SU-DHL-6 (cell line): ENCODE measurements at regions not wholly inside any gene's neighbourhood (a gene's known extent, or its start where the extent isn't known, plus 50 kb on each side); places are given as distances from the start of the nearest gene placed in this dataset.

Source experiments
- H2AFZ ChIP-seq: fragments of 200-600 bp; sonication (generic); 2 replicates; pipeline ENCODE4 v1.6.1; 2014; ENCODE audit warnings: low read depth, mild to moderate bottlenecking, moderate library complexity, mixed read lengths, antibody characterized with exemption, low read length; ENCODE audit not compliant: severe bottlenecking
- H3F3A ChIP-seq: fragments of 200-600 bp; shearing (Covaris generic); 2 replicates; pipeline ENCODE4 v1.6.0; 2016; ENCODE audit warnings: antibody characterized with exemption, mild to moderate bottlenecking; ENCODE audit not compliant: insufficient read depth
- H3K27ac ChIP-seq: fragments of 200-600 bp; sonication (generic); 2 replicates; pipeline ENCODE4 v1.5.1; 2016; ENCODE audit warnings: low read depth, mild to moderate bottlenecking, low read length, moderate library complexity, mixed read lengths
- H3K27me3 ChIP-seq: fragments of 200-600 bp; sonication (generic), shearing (Covaris generic); 2 replicates; pipeline ENCODE4 v1.6.0; 2014; ENCODE audit warnings: mild to moderate bottlenecking, low read length
- H3K36me3 ChIP-seq: fragments of 200-600 bp; sonication (generic); 2 replicates; pipeline ENCODE4 v1.6.1; 2014; ENCODE audit warnings: mild to moderate bottlenecking, low read length, mixed read lengths
- H3K4me2 ChIP-seq: fragments of 300-600, 200-600 bp; shearing (Covaris generic), sonication (generic); 2 replicates; pipeline ENCODE4 v1.6.0; 2014; ENCODE audit warnings: low read length, low read depth, mild to moderate bottlenecking; ENCODE audit not compliant: poor library complexity, severe bottlenecking
- H3K4me3 ChIP-seq: fragments of 200-600 bp; sonication (generic); 2 replicates; pipeline ENCODE4 v1.5.1; 2014; ENCODE audit warnings: antibody characterized with exemption, low read length, mild to moderate bottlenecking, mixed read lengths; ENCODE audit not compliant: insufficient read depth, poor library complexity, severe bottlenecking
- H3K79me2 ChIP-seq: fragments of 200-600 bp; sonication (generic); 2 replicates; pipeline ENCODE4 v1.6.1; 2014; ENCODE audit warnings: mild to moderate bottlenecking, low read length, moderate library complexity; ENCODE audit not compliant: insufficient read depth
- H3K9ac ChIP-seq: fragments of 200-600 bp; sonication (generic); 2 replicates; pipeline ENCODE4 v1.7.0; 2014; ENCODE audit warnings: mild to moderate bottlenecking, low read length
- H3K9me2 ChIP-seq: fragments of 200-600 bp; sonication (generic); replicated peaks from 2 replicates; pipeline ENCODE4 v1.6.1; 2014; ENCODE audit warnings: low read length; ENCODE audit not compliant: insufficient read depth
- H3K9me3 ChIP-seq: fragments of 200-600 bp; sonication (generic); 2 replicates; pipeline ENCODE4 v1.6.1; 2014; ENCODE audit warnings: low read length, mixed read lengths; ENCODE audit not compliant: insufficient read depth
- H4K20me1 ChIP-seq: fragments of 200-600 bp; sonication (generic); 2 replicates; pipeline ENCODE4 v1.6.1; 2014; ENCODE audit warnings: low read depth, mild to moderate bottlenecking, antibody characterized with exemption, low read length, moderate library complexity, mixed read lengths
- EZH2phosphoT487 ChIP-seq: fragments of 200-600 bp; sonication (generic), shearing (Covaris generic); conservative IDR thresholded peaks from 2 replicates; pipeline ENCODE4 v1.6.1; 2018; ENCODE audit warnings: mild to moderate bottlenecking, antibody characterized with exemption, low read length, moderate library complexity, mixed read lengths
- TF ChIP-seq, protein P1 (sequence below): fragments of 200-600 bp; sonication (generic); IDR thresholded peaks from one replicate; pipeline ENCODE4 v1.5.1; 2017; ENCODE audit warnings: antibody characterized with exemption, mild to moderate bottlenecking, low read length, moderate library complexity; ENCODE audit not compliant: insufficient read depth, poor library complexity, severe bottlenecking

DNA sequence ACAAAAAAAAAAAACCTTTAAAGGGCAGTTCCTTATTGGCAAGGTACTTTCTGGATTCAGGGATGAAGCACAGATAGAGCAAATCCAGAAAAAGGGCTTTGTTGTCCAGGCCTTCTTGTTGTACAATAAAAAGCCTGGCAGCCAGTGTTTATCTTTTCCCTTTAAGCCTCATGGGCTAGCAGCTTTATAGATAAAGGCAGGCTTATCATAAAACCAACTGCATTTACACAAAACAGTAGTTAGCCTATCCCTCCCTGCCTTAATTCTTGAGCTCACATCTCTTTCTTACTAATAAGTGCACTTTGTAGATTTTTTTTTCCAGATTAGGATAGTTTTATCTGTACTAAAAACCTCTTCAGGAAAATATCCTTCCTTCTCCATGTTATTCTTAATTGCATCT is 662.8 kb upstream of the CCDC54 start:
- Histone ChIP-seq H3K9ac (no peak overlapping the region), H3K4me2 (no peak overlapping the region), H3F3A (no peaks in the 10 kb centered on the region), H3K36me3 (no peaks in the 10 kb centered on the region), H3K79me2 (no peaks in the 10 kb centered on the region), H2AFZ (no peak overlapping the region), H3K27me3 (no peaks in the 10 kb centered on the region), H4K20me1 (no peaks in the 10 kb centered on the region), H3K4me3 (no peak overlapping the region), H3K27ac (no peak overlapping the region), H3K9me3 (no peaks in the 10 kb centered on the region), H3K9me2 (no peaks in the 10 kb centered on the region)
- TF ChIP-seq EZH2phosphoT487: no peak
- TF ChIP-seq, protein P1, sequence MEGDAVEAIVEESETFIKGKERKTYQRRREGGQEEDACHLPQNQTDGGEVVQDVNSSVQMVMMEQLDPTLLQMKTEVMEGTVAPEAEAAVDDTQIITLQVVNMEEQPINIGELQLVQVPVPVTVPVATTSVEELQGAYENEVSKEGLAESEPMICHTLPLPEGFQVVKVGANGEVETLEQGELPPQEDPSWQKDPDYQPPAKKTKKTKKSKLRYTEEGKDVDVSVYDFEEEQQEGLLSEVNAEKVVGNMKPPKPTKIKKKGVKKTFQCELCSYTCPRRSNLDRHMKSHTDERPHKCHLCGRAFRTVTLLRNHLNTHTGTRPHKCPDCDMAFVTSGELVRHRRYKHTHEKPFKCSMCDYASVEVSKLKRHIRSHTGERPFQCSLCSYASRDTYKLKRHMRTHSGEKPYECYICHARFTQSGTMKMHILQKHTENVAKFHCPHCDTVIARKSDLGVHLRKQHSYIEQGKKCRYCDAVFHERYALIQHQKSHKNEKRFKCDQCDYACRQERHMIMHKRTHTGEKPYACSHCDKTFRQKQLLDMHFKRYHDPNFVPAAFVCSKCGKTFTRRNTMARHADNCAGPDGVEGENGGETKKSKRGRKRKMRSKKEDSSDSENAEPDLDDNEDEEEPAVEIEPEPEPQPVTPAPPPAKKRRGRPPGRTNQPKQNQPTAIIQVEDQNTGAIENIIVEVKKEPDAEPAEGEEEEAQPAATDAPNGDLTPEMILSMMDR: no peak

DNA sequence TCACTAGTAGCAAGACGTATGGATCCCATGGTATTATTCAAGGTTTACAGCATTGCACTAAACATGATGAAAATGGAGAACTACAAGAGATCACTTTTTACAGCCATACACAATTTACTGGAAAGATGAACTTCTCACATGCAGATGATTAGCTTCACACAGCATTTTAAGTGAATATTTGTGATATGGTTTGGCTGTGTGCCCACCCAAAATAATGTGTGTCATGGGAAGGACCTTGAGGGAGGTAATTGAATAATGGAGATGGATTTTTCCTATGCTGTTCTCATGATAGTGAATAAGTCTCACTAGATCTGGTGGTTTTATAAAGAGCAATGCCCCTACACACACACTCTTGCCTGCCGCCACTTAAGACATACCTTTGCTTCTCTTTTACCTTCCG is 662.0 kb upstream of the CCDC54 start:
- Histone ChIP-seq H3K9ac (no peak overlapping the region), H4K20me1 (no peaks in the 10 kb centered on the region), H3K9me2 (no peaks in the 10 kb centered on the region), H3K4me3 (no peak overlapping the region), H3K79me2 (no peaks in the 10 kb centered on the region), H3K27ac (no peak overlapping the region), H3K4me2 (no peak overlapping the region), H3K27me3 (no peaks in the 10 kb centered on the region), H3K36me3 (no peaks in the 10 kb centered on the region), H2AFZ (no peak overlapping the region), H3K9me3 (no peaks in the 10 kb centered on the region), H3F3A (no peaks in the 10 kb centered on the region)
- TF ChIP-seq, protein P1: no peak
- no peak for TF ChIP-seq EZH2phosphoT487

DNA sequence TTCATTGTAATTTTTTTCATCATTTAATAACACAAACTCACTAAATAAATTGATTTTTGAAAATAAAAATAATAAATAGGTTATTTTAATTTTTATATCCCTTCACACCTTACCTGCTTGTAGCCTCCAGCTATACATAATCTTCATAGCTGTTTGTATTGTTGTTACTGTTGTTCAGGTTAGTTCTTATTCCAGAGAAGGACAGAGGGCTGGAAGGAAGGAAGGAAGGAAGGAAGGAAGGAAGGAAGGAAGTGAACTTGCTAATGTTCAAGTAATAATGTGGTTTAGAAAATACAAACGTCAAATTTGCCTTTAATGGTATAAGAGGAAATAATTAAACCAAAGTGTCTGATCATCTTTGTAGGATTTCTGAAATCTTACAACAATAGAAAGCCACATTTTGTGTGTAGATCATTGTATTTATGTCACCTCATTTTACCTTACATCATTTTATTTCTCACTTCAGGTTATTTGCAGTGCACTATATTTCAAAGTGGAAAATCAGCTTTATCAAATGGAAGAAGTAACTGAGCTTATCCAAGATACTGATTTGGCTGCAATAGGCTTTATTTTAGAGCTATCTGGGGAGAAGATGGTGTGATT is 660.0 kb upstream of the CCDC54 start:
- H3F3A ChIP-seq: no peaks in the 10 kb centered on the region
- no peaks in the 10 kb centered on the region for H3K79me2 ChIP-seq
- H3K9me2 ChIP-seq: no peaks in the 10 kb centered on the region
- H3K36me3 ChIP-seq: no peaks in the 10 kb centered on the region
- H3K27ac ChIP-seq: no peak overlapping the region
- no peaks in the 10 kb centered on the region for H4K20me1 ChIP-seq
- TF ChIP-seq EZH2phosphoT487: no peak
- TF ChIP-seq, protein P1: no peak
- H2AFZ ChIP-seq: no peak overlapping the region
- no peak overlapping the region for H3K9ac ChIP-seq
- H3K27me3 ChIP-seq: no peaks in the 10 kb centered on the region
- H3K9me3 ChIP-seq: peaks cover 9% of the 10 kb centered on the region; the same call in 1 of the 2 replicates
- no peak overlapping the region for H3K4me3 ChIP-seq
- H3K4me2 ChIP-seq: no peak overlapping the region
